Activated CD8-positive, alpha-beta memory T cell treated with anti-CD3 and anti-CD28 coated beads, Interleukin-2, amount 50 U/mL, for 4 hours (primary cell): ENCODE measurements at regions not wholly inside any gene's neighbourhood (a gene's known extent, or its start where the extent isn't known, plus 50 kb on each side); places are given as distances from the start of the nearest gene placed in this dataset.

Experiments used
- DNase-seq: peaks from one replicate; pipeline ENCODE4 v3.0.0-alpha.2; 2020

- no peak for DNase-seq
These were observed 194.4 kb upstream of the PPFIA2 start for GRCh38 chr12:81953541-81953940.

GRCh38 chr12:81950871-81951270 lies 191.7 kb upstream of the PPFIA2 start:
- no peak for DNase-seq

- no peak for DNase-seq
These were observed 190.7 kb upstream of the PPFIA2 start for GRCh38 chr12:81949841-81950308.

- no peak for DNase-seq
These were observed 190.3 kb upstream of the PPFIA2 start for GRCh38 chr12:81949416-81949815.

GRCh38 chr12:81944886-81945285 lies 185.7 kb upstream of the PPFIA2 start:
- DNase-seq: no peak

DNA sequence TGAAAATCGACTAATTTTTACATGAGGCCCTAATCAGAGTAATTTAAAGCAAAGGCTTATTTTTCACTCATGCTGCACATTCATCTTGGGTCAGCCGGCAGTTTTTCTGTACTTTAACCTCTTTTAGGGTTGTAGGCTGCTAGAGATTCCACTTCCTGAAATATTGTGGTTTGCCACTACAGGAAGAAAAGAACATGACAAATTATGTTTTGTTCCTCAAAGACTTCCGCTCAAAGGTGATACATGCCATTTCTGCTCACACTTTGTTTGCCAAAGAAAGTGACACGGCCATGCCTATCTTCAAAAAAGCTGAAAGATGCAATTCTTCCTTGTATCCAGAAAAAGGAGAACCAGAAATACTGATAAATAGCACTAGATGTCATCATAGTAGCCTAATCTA lies 183.4 kb upstream of the PPFIA2 start:
- DNase-seq: no peak

DNA sequence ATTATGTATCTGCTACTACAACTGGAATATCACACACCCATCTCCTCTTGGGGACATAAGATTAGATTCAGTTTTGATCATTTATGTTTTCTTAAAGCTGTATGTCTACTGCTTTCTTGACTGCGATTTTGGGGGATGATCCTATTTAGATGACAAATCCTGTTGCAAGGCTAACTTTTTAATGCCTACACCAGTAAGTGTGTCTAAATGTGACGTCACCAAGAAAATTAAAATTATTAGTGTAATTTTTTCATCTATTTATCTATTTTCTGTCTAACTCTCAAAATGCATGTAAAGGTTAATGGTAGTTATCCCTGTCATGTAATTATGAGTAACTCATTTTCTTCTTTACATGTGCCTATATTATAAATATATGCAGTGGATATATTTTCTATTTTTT lies 170.9 kb upstream of the PPFIA2 start:
- no peak for DNase-seq

DNA sequence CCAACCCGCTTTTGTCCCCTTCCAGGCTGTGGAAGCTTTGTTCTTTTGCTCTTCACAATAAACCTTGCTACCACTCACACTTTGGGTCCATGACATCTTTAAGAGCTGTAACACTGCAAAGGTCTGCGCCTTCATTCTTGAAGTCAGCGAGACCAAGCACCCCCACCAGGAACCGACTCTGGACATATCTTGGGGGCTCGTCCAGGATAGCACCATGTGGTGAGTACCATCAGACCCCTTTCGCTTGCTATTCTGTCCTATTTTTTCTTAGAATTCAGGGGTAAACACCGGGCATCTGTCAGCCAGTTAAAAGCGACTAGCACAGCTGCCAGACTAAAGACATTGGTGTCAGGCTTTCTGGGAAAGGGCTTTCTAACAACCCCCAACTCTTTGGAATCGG lies 137.6 kb upstream of the PPFIA2 start:
- no peak for DNase-seq

DNA sequence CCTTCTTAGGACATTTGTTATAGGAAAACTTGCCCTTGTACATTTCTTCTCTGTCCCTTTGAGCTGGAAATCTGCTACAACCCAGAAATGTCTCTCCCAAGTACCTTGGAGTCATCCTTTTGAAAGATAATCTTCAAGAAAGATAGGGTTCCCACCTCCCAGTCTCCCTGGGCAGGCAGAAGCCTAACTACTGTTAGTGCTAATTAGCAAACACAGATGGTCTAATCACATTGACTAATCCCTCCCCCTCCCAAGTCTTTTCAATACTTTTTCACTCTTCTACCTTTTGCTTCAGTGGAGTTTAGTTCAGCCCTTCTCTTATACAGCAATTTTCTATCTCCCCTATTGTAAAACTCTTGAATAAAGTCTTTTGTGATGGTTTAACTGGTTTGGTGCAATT lies 129.8 kb upstream of the PPFIA2 start:
- no peak for DNase-seq

GRCh38 chr12:81888106-81888740 lies 129.1 kb upstream of the PPFIA2 start:
- no peak for DNase-seq

- no peak for DNase-seq
These were observed 115.4 kb upstream of the PPFIA2 start for GRCh38 chr12:81874586-81874985.

DNA sequence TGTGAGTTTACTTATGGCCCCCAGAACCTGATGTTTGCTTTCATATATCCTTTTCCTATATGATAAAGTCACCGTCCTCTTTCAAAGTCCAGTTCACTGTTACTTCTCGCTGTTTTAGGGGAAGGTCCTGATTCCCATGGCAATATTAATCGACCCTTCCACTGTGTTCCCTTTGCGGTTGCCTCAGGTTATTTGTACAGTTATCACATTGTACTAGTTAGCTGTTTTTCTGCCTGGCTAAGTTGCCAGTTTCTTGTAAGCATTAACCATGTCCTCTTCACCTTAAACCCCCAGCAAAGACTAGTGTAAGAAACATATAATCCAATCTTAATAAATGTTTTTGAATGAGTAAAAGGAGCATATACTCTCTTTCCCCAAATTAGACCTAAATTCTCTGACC lies 115.0 kb upstream of the PPFIA2 start:
- DNase-seq: no peak

- no peak for DNase-seq
These were observed 113.2 kb upstream of the PPFIA2 start for GRCh38 chr12:81872400-81872799.

DNA sequence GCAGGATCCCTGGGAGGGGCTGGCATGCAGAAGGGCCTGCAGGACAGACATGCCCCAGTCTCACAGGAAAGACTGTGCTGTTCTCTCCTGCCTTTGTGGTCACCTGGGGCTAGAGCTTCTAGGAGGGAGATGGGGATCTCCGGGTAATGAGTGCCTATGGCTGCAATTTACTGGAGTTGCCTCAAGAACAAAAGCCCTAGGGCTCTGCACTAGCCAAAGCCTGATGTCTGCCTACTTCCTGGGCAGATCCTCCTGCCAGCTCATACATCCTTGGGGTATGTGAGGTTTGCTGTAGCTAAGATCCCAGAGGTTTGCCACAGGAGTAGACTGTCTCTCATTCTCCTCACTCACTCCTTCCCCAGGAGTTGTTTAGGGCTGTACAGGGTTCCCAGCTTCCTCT lies 106.9 kb upstream of the PPFIA2 start:
- DNase-seq: no peak

GRCh38 chr12:81863406-81863805 lies 104.3 kb upstream of the PPFIA2 start:
- no peak for DNase-seq

DNA sequence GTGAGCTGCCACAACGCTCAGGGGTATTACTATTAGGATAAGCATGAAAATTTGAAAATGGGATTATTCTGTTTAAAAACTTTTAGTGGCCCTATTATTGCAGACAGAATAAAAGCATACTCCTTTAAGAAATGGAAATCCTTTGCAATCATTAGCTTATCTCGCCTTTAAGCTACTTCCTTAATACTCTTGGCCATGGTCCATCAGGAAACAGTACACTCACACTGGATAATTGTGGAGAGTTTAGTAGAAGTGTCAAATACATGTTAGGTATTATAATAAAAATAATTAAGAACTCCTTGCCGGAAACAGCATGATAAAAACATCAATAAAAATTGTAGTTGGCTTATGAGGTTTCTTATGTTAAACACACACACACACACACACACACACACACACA lies 100.4 kb upstream of the PPFIA2 start:
- DNase-seq: no peak

- no peak for DNase-seq
These were observed 84.4 kb upstream of the PPFIA2 start for GRCh38 chr12:81843599-81843998.

DNA sequence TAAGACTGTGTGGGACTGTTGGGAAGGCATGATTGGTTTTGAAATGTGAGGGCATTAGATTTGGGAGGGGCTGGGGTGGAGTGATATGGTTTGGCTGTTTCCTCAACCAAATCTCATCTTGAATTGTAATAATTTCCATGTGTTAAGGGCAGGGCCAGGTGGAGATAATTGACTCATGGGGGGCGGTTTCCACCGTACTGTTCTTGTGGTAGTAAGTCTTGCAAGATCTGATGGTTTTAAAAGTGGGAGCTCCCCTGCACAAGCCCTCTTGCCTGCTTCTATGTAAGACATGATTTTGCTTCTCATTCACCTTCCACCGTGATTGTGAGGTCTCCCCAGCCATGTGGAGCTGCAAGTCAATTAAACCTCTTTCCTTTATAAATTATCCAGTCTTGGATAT lies 76.6 kb upstream of the PPFIA2 start:
- no peak for DNase-seq

- DNase-seq: no peak
These were observed 61.0 kb upstream of the PPFIA2 start for GRCh38 chr12:81819991-81820633.

DNA sequence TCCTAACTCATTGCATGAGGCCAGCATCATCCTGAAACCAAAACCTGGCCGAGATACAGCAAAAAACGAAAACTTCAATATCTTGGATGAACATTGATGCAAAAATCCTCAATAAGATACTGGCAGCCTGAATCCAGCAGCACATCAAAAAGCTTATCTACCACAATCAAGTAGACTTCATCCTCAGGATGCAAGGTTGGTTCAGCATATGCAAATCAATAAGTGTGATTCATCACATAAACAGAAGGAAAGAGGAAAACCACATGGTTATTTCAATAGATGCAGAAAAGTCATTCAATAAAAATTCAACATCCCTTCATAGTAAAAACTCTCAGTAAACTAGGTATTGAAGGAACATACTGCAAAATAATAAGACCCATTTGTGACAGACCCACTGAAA lies 56.5 kb upstream of the PPFIA2 start:
- DNase-seq: no peak

GRCh38 chr12:81811778-81812125 lies 52.6 kb upstream of the PPFIA2 start:
- no peak for DNase-seq

DNA sequence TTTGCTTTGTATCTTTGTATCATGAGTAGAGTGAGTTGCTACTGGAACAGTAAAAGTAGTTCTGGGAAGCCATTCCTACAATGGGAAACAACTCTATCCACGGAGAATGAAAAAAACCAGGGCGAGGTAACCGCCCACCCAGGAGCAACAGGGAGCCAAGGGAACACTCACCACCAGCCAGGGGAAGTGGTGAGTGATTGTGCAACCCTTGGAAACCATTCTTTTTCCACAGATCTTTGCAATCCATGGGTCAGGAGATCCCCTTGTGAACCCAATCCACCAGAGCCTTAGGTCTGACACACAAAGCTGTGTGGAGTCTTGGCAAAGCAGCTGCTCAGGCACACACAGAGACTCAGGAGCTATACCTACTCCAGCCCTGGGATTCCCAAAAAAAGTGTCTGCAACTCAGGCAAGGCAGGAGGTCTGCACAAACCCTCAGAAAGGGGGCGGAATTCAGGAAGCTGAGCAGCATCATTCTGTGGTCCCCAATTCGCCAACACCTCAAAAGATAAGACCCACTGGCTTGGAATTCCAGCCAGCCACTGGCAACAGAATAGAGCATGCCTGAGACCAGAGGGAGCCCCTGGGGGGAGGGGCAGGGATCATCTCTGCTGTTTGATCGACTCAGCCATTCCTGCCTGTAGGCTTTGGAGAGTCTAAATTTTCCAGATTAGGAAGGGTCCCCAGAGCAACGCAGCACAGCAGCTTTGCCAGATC lies 52.1 kb upstream of the PPFIA2 start:
- no peak for DNase-seq

DNA sequence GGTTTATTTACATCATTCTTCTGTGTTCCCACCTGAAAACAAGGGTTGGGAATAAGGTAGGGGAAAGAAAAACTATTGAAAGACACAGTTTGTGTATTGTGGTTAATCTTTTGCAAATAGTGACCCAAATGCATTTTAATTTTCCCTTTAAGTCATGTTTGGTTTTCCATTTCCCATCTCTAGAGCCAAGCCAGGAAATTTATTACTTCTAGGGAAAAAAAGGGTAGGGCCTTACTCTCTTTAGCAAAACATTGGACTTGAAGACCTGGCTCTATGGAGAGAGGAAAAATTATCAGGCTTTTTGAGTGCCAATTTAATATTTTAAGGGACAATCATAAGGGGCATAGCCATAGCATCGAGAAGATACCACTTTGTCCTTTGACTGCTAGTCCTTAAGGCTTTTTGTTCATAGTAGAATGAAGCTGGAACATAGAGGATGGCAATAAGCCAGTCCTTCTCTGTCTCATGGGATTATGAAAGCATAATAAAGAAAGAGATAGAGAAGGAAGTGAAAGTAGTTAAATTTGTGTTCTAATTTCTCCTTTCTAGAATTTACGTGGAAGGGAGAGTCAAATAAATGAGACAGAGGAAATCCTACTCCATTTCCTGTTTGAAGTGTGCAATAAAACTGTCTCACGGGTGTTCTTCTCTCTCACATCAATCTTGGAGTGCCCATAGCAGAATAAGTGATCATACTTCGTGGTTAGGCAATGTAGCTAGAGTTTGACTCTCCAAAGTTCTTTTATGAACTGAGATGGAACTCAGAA lies 50.9 kb upstream of the PPFIA2 start:
- DNase-seq: no peak
